IMR-90 (cell line): ENCODE measurements at regions not wholly inside any gene's neighbourhood (a gene's known extent, or its start where the extent isn't known, plus 50 kb on each side); places are given as distances from the start of the nearest gene placed in this dataset.

Experiments used
- ATAC-seq: fragments of 200-7000 bp; cut with Tn5 transposase; 2 replicates; pipeline ENCODE4 v1.9.1; 2020; ENCODE audit warnings: low read depth, mild to moderate bottlenecking, moderate library complexity
- BruUV-seq: library from RNA; stranded (reverse); fragments of 400-500 nt; replicated peaks from 2 replicates; lab custom pipeline; 2021; lab: Mats Ljungman, UMichigan
- CTCF ChIA-PET: fragments of 300-600 bp; formaldehyde crosslinking; extraction: SDS; loops from one replicate; lab custom pipeline; 2021; ENCODE audit warnings: antibody characterized with exemption; lab: Yijun Ruan, JAX
- POLR2A ChIA-PET: fragments of 300-600 bp; sonication (Branson Sonifier 250); formaldehyde crosslinking; loops from one replicate; lab custom pipeline; 2022; ENCODE audit warnings: antibody characterized with exemption; ENCODE audit not compliant: unreplicated experiment; lab: Charles Lee
- DNase-seq: peaks from one replicate; pipeline ENCODE4 v3.0.0; 2013
- H2AFZ ChIP-seq: replicated peaks from 2 replicates; pipeline ENCODE3; 2013; ENCODE audit warnings: low read length, mild to moderate bottlenecking; ENCODE audit not compliant: poor library complexity
- H2AK5ac ChIP-seq: 2 replicates; pipeline ENCODE4 v1.6.1; 2013; ENCODE audit warnings: low read depth, low read length, inconsistent platforms
- H2AK9ac ChIP-seq: replicated peaks from 2 replicates; pipeline ENCODE3; 2013; ENCODE audit warnings: mild to moderate bottlenecking, low read depth, low read length, moderate library complexity; ENCODE audit not compliant: poor library complexity
- H2BK120ac ChIP-seq: 2 replicates; pipeline ENCODE4 v1.6.1; 2013; ENCODE audit warnings: low read depth, low read length, inconsistent platforms
- H2BK15ac ChIP-seq: 3 replicates; pipeline ENCODE4 v1.6.1; 2013; ENCODE audit warnings: low read depth, low read length, inconsistent platforms
- H2BK20ac ChIP-seq: 2 replicates; pipeline ENCODE4 v1.6.1; 2013; ENCODE audit warnings: low read depth, mild to moderate bottlenecking, inconsistent platforms, low read length, moderate library complexity
- H2BK5ac ChIP-seq: 2 replicates; pipeline ENCODE4 v1.6.1; 2013; ENCODE audit warnings: mild to moderate bottlenecking, low read depth, low read length, inconsistent platforms; ENCODE audit not compliant: poor library complexity, severe bottlenecking
- H3K14ac ChIP-seq: replicated peaks from 2 replicates; pipeline ENCODE4 v1.6.1; 2013; ENCODE audit warnings: low read depth, low read length, inconsistent platforms
- H3K18ac ChIP-seq: 2 replicates; pipeline ENCODE4 v1.6.1; 2013; ENCODE audit warnings: low read depth, low read length, control low read depth
- H3K23ac ChIP-seq: 2 replicates; pipeline ENCODE4 v1.6.1; 2013; ENCODE audit warnings: low read depth, low read length, inconsistent platforms
- H3K27ac ChIP-seq: 2 replicates; pipeline ENCODE4 v1.5.1; 2013; ENCODE audit warnings: mild to moderate bottlenecking, control low read depth, low read length; ENCODE audit not compliant: insufficient read depth
- H3K27me3 ChIP-seq: 2 replicates; pipeline ENCODE4 v1.6.1; 2013; ENCODE audit warnings: low read length; ENCODE audit not compliant: control insufficient read depth, insufficient read depth
- H3K36me3 ChIP-seq: 2 replicates; pipeline ENCODE4 v1.6.1; 2013; ENCODE audit warnings: low read length, mixed read lengths; ENCODE audit not compliant: control insufficient read depth, insufficient read depth
- H3K4ac ChIP-seq: 2 replicates; pipeline ENCODE4 v1.6.1; 2013; ENCODE audit warnings: low read depth, low read length, inconsistent platforms
- H3K4me1 ChIP-seq: 2 replicates; pipeline ENCODE4 v1.6.1; 2013; ENCODE audit warnings: low read length, mixed read lengths; ENCODE audit not compliant: control insufficient read depth, insufficient read depth
- H3K4me2 ChIP-seq: 2 replicates; pipeline ENCODE4 v1.6.1; 2013; ENCODE audit warnings: low read depth, mild to moderate bottlenecking, control low read depth, low read length, moderate library complexity
- H3K4me3 ChIP-seq: 2 replicates; pipeline ENCODE4 v1.5.1; 2013; ENCODE audit warnings: low read depth, mild to moderate bottlenecking, control low read depth, low read length, moderate library complexity; ENCODE audit not compliant: insufficient read depth
- H3K56ac ChIP-seq: 2 replicates; pipeline ENCODE4 v1.6.1; 2013; ENCODE audit warnings: low read length, inconsistent platforms; ENCODE audit not compliant: insufficient read depth; ENCODE audit errors: extremely low read depth
- H3K79me1 ChIP-seq, 2 experiments: 2 replicates each; pipeline ENCODE4 v1.6.1; 2013; ENCODE audit warnings: low read length in 2 of 2, inconsistent platforms in 1 of 2, low read depth in 1 of 2
- H3K9ac ChIP-seq: 2 replicates; pipeline ENCODE4 v1.6.1; 2013; ENCODE audit warnings: low read depth, low read length, control low read depth
- H3K9me1 ChIP-seq: 2 replicates; pipeline ENCODE4 v1.6.1; 2013; ENCODE audit warnings: low read length, inconsistent platforms; ENCODE audit not compliant: insufficient read depth
- H3K9me3 ChIP-seq: 2 replicates; pipeline ENCODE4 v1.6.1; 2013; ENCODE audit warnings: low read length; ENCODE audit not compliant: control insufficient read depth, insufficient read depth
- H4K20me1 ChIP-seq: 2 replicates; pipeline ENCODE4 v1.6.1; 2013; ENCODE audit warnings: low read length, inconsistent platforms; ENCODE audit not compliant: insufficient read depth
- H4K5ac ChIP-seq: 2 replicates; pipeline ENCODE4 v1.6.1; 2013; ENCODE audit warnings: mild to moderate bottlenecking, low read depth, low read length, control low read depth
- H4K8ac ChIP-seq, 2 experiments: 2 replicates each; pipeline ENCODE4 v1.6.1; 2013; ENCODE audit warnings: low read depth in 2 of 2, low read length in 2 of 2, control low read depth in 1 of 2, inconsistent platforms in 1 of 2
- H4K91ac ChIP-seq: 2 replicates; pipeline ENCODE4 v1.6.1; 2013; ENCODE audit warnings: low read depth, low read length, inconsistent platforms; ENCODE audit not compliant: insufficient read depth
- BHLHE40 ChIP-seq: fragments of 150-350 bp; IDR thresholded peaks from 2 replicates; pipeline ENCODE4 v1.6.1; 2016; ENCODE audit warnings: mild to moderate bottlenecking, low read depth, low read length
- CEBPB ChIP-seq: IDR thresholded peaks from 2 replicates; pipeline ENCODE4 v1.6.1; 2012; ENCODE audit warnings: low read depth, low read length, improper control_type of control experiment
- CTCF ChIP-seq: conservative IDR thresholded peaks from 2 replicates; pipeline ENCODE4 v1.5.1; 2012; ENCODE audit warnings: mild to moderate bottlenecking, low read depth, low read length, improper control_type of control experiment
- MAZ ChIP-seq: IDR thresholded peaks from 2 replicates; pipeline ENCODE4 v1.6.1; 2012; ENCODE audit warnings: low read depth, mild to moderate bottlenecking, low read length, improper control_type of control experiment, moderate library complexity, borderline replicate concordance
- MXI1 ChIP-seq: IDR thresholded peaks from 2 replicates; pipeline ENCODE4 v1.6.1; 2012; ENCODE audit warnings: low read depth, mild to moderate bottlenecking, low read length, moderate library complexity, borderline replicate concordance
- NFE2L2 ChIP-seq: fragments of 150-350 bp; IDR thresholded peaks from 2 replicates; pipeline ENCODE4 v1.6.1; 2016; ENCODE audit warnings: low read depth, mild to moderate bottlenecking, low read length
- POLR2A ChIP-seq: IDR thresholded peaks from 2 replicates; pipeline ENCODE4 v1.6.1; 2012; ENCODE audit warnings: mild to moderate bottlenecking, low read depth, low read length
- RAD21 ChIP-seq: IDR thresholded peaks from 2 replicates; pipeline ENCODE4 v1.6.1; 2012; ENCODE audit warnings: low read length, improper control_type of control experiment
- RCOR1 ChIP-seq: IDR thresholded peaks from 2 replicates; pipeline ENCODE4 v1.6.1; 2012; ENCODE audit warnings: mild to moderate bottlenecking, low read length, improper control_type of control experiment; ENCODE audit not compliant: insufficient replicate concordance
- RFX5 ChIP-seq: IDR thresholded peaks from 2 replicates; pipeline ENCODE4 v1.8.0; 2012; ENCODE audit warnings: low read depth, mild to moderate bottlenecking, low read length, moderate library complexity
- SMC3 ChIP-seq: fragments of 150-350 bp; IDR thresholded peaks from 2 replicates; pipeline ENCODE4 v1.6.1; 2016; ENCODE audit warnings: low read depth, mild to moderate bottlenecking, antibody characterized with exemption, low read length, moderate library complexity
- USF2 ChIP-seq: fragments of 150-350 bp; IDR thresholded peaks from 2 replicates; pipeline ENCODE4 v1.6.1; 2017; ENCODE audit warnings: mild to moderate bottlenecking, antibody characterized with exemption, low read length, low read depth
- WGBS, 2 experiments: methylation state at CpG; one replicate each; pipeline versions ENCODE4 v1.1.5 to v1.1.7; 2013; ENCODE audit warnings: missing lambda C conversion rate in 2 of 2; ENCODE audit not compliant: insufficient read length in 1 of 2; ENCODE audit errors: extremely low coverage in 2 of 2; 5-methylcytosine and 5-hydroxymethylcytosine counted together
- dilution Hi-C: fragments of 300-500 bp; cut with HindIII; formaldehyde crosslinking; loops from one replicate; pipeline ENCODE4 v1.14.3; 2018; ENCODE audit warnings: low sequenced_read_pairs; ENCODE audit not compliant: unreplicated experiment
- in situ Hi-C: fragments of 300-500 bp; cut with MboI; formaldehyde crosslinking; loops from 3 replicates; pipeline ENCODE4 v1.14.3; 2019; ENCODE audit warnings: low sequenced_read_pairs, inconsistent platforms, mixed read lengths
- intact Hi-C: fragments of 100-400 bp; cut with micrococcal nuclease; formaldehyde crosslinking; loops from 2 replicates; pipeline ENCODE4 v1.10.0; 2022

- intact Hi-C loops (no loop called here), dilution Hi-C loops (no loop called here), in situ Hi-C loops (no loop called here)
- Histone ChIP-seq H3K4me2 (no peak overlapping the region), H2AK9ac (peak overlapping the region; percentile 28), H3K36me3 (no peaks in the 10 kb centered on the region), H3K27ac (no peak overlapping the region), H3K27me3 (peaks cover 25% of the 10 kb centered on the region), H3K23ac (no peak overlapping the region), H4K20me1 (no peaks in the 10 kb centered on the region), H3K9ac (no peak overlapping the region), H3K4me3 (no peak overlapping the region), H3K14ac (no peak overlapping the region), H3K18ac (no peak overlapping the region), H2BK5ac (no peak overlapping the region), H2AFZ (no peak overlapping the region), H3K4me1 (no peaks in the 10 kb centered on the region), H4K5ac (no peak overlapping the region), H4K91ac (no peak overlapping the region), H2BK120ac (no peak overlapping the region), H3K9me3 (no peaks in the 10 kb centered on the region), H3K56ac (no peak overlapping the region), H2BK15ac (no peak overlapping the region), H4K8ac (no peak overlapping the region), H3K4ac (no peak overlapping the region), H3K9me1 (no peaks in the 10 kb centered on the region), H2BK20ac (no peak overlapping the region), H2AK5ac (no peak overlapping the region), H3K79me1 (no peaks in the 10 kb centered on the region)
- TF ChIP-seq CTCF, result no peak
- no peak for TF ChIP-seq CEBPB
- TF ChIP-seq POLR2A, result no peak
- no peak for TF ChIP-seq MAZ
- no peak for TF ChIP-seq RCOR1
- TF ChIP-seq MXI1, result no peak
- TF ChIP-seq NFE2L2, result no peak
- no peak for TF ChIP-seq RAD21
- TF ChIP-seq SMC3, result no peak
- TF ChIP-seq BHLHE40, result no peak
- no peak for TF ChIP-seq RFX5
- no peak for TF ChIP-seq USF2
- BruUV-seq, result no TSS peak
- CTCF ChIA-PET, result no interaction called here
- DNase-seq (no peak), ATAC-seq (no peak)
- WGBS, 2 experiments, result 49% methylated on average over 4 of the region's 10 CpGs; no CpG with 5 or more reads in 1 of the 2 experiments
- POLR2A ChIA-PET, result no interaction called here
Observed at GRCh38 chr3:127072221-127072771, 89.4 kb downstream of the PLXNA1 start.
